IMR-90 (cell line): ENCODE measurements at regions not wholly inside any gene's neighbourhood (a gene's known extent, or its start where the extent isn't known, plus 50 kb on each side); places are given as distances from the start of the nearest gene placed in this dataset.

ENCODE experiments used
- ATAC-seq: fragments of 200-7000 bp; cut with Tn5 transposase; 2 replicates; pipeline ENCODE4 v1.9.1; 2020; ENCODE audit warnings: low read depth, mild to moderate bottlenecking, moderate library complexity
- BruUV-seq: library from RNA; stranded (reverse); fragments of 400-500 nt; replicated peaks from 2 replicates; lab custom pipeline; 2021; lab: Mats Ljungman, UMichigan
- CTCF ChIA-PET: fragments of 300-600 bp; formaldehyde crosslinking; extraction: SDS; loops from one replicate; lab custom pipeline; 2021; ENCODE audit warnings: antibody characterized with exemption; lab: Yijun Ruan, JAX
- POLR2A ChIA-PET: fragments of 300-600 bp; sonication (Branson Sonifier 250); formaldehyde crosslinking; loops from one replicate; lab custom pipeline; 2022; ENCODE audit warnings: antibody characterized with exemption; ENCODE audit not compliant: unreplicated experiment; lab: Charles Lee
- DNase-seq: peaks from one replicate; pipeline ENCODE4 v3.0.0; 2013
- H2AFZ ChIP-seq: replicated peaks from 2 replicates; pipeline ENCODE3; 2013; ENCODE audit warnings: low read length, mild to moderate bottlenecking; ENCODE audit not compliant: poor library complexity
- H2AK5ac ChIP-seq: 2 replicates; pipeline ENCODE4 v1.6.1; 2013; ENCODE audit warnings: low read depth, low read length, inconsistent platforms
- H2AK9ac ChIP-seq: replicated peaks from 2 replicates; pipeline ENCODE3; 2013; ENCODE audit warnings: mild to moderate bottlenecking, low read depth, low read length, moderate library complexity; ENCODE audit not compliant: poor library complexity
- H2BK120ac ChIP-seq: 2 replicates; pipeline ENCODE4 v1.6.1; 2013; ENCODE audit warnings: low read depth, low read length, inconsistent platforms
- H2BK15ac ChIP-seq: 3 replicates; pipeline ENCODE4 v1.6.1; 2013; ENCODE audit warnings: low read depth, low read length, inconsistent platforms
- H2BK20ac ChIP-seq: 2 replicates; pipeline ENCODE4 v1.6.1; 2013; ENCODE audit warnings: low read depth, mild to moderate bottlenecking, inconsistent platforms, low read length, moderate library complexity
- H2BK5ac ChIP-seq: 2 replicates; pipeline ENCODE4 v1.6.1; 2013; ENCODE audit warnings: mild to moderate bottlenecking, low read depth, low read length, inconsistent platforms; ENCODE audit not compliant: poor library complexity, severe bottlenecking
- H3K14ac ChIP-seq: replicated peaks from 2 replicates; pipeline ENCODE4 v1.6.1; 2013; ENCODE audit warnings: low read depth, low read length, inconsistent platforms
- H3K18ac ChIP-seq: 2 replicates; pipeline ENCODE4 v1.6.1; 2013; ENCODE audit warnings: low read depth, low read length, control low read depth
- H3K23ac ChIP-seq: 2 replicates; pipeline ENCODE4 v1.6.1; 2013; ENCODE audit warnings: low read depth, low read length, inconsistent platforms
- H3K27ac ChIP-seq: 2 replicates; pipeline ENCODE4 v1.5.1; 2013; ENCODE audit warnings: mild to moderate bottlenecking, control low read depth, low read length; ENCODE audit not compliant: insufficient read depth
- H3K27me3 ChIP-seq: 2 replicates; pipeline ENCODE4 v1.6.1; 2013; ENCODE audit warnings: low read length; ENCODE audit not compliant: control insufficient read depth, insufficient read depth
- H3K36me3 ChIP-seq: 2 replicates; pipeline ENCODE4 v1.6.1; 2013; ENCODE audit warnings: low read length, mixed read lengths; ENCODE audit not compliant: control insufficient read depth, insufficient read depth
- H3K4ac ChIP-seq: 2 replicates; pipeline ENCODE4 v1.6.1; 2013; ENCODE audit warnings: low read depth, low read length, inconsistent platforms
- H3K4me1 ChIP-seq: 2 replicates; pipeline ENCODE4 v1.6.1; 2013; ENCODE audit warnings: low read length, mixed read lengths; ENCODE audit not compliant: control insufficient read depth, insufficient read depth
- H3K4me2 ChIP-seq: 2 replicates; pipeline ENCODE4 v1.6.1; 2013; ENCODE audit warnings: low read depth, mild to moderate bottlenecking, control low read depth, low read length, moderate library complexity
- H3K4me3 ChIP-seq: 2 replicates; pipeline ENCODE4 v1.5.1; 2013; ENCODE audit warnings: low read depth, mild to moderate bottlenecking, control low read depth, low read length, moderate library complexity; ENCODE audit not compliant: insufficient read depth
- H3K56ac ChIP-seq: 2 replicates; pipeline ENCODE4 v1.6.1; 2013; ENCODE audit warnings: low read length, inconsistent platforms; ENCODE audit not compliant: insufficient read depth; ENCODE audit errors: extremely low read depth
- H3K79me1 ChIP-seq, 2 experiments: 2 replicates each; pipeline ENCODE4 v1.6.1; 2013; ENCODE audit warnings: low read length in 2 of 2, inconsistent platforms in 1 of 2, low read depth in 1 of 2
- H3K9ac ChIP-seq: 2 replicates; pipeline ENCODE4 v1.6.1; 2013; ENCODE audit warnings: low read depth, low read length, control low read depth
- H3K9me1 ChIP-seq: 2 replicates; pipeline ENCODE4 v1.6.1; 2013; ENCODE audit warnings: low read length, inconsistent platforms; ENCODE audit not compliant: insufficient read depth
- H3K9me3 ChIP-seq: 2 replicates; pipeline ENCODE4 v1.6.1; 2013; ENCODE audit warnings: low read length; ENCODE audit not compliant: control insufficient read depth, insufficient read depth
- H4K20me1 ChIP-seq: 2 replicates; pipeline ENCODE4 v1.6.1; 2013; ENCODE audit warnings: low read length, inconsistent platforms; ENCODE audit not compliant: insufficient read depth
- H4K5ac ChIP-seq: 2 replicates; pipeline ENCODE4 v1.6.1; 2013; ENCODE audit warnings: mild to moderate bottlenecking, low read depth, low read length, control low read depth
- H4K8ac ChIP-seq, 2 experiments: 2 replicates each; pipeline ENCODE4 v1.6.1; 2013; ENCODE audit warnings: low read depth in 2 of 2, low read length in 2 of 2, control low read depth in 1 of 2, inconsistent platforms in 1 of 2
- H4K91ac ChIP-seq: 2 replicates; pipeline ENCODE4 v1.6.1; 2013; ENCODE audit warnings: low read depth, low read length, inconsistent platforms; ENCODE audit not compliant: insufficient read depth
- BHLHE40 ChIP-seq: fragments of 150-350 bp; IDR thresholded peaks from 2 replicates; pipeline ENCODE4 v1.6.1; 2016; ENCODE audit warnings: mild to moderate bottlenecking, low read depth, low read length
- CEBPB ChIP-seq: IDR thresholded peaks from 2 replicates; pipeline ENCODE4 v1.6.1; 2012; ENCODE audit warnings: low read depth, low read length, improper control_type of control experiment
- CHD1 ChIP-seq: IDR thresholded peaks from 2 replicates; pipeline ENCODE4 v1.6.1; 2012; ENCODE audit warnings: low read depth, low read length, improper control_type of control experiment
- CTCF ChIP-seq: conservative IDR thresholded peaks from 2 replicates; pipeline ENCODE4 v1.5.1; 2012; ENCODE audit warnings: mild to moderate bottlenecking, low read depth, low read length, improper control_type of control experiment
- ELK1 ChIP-seq: fragments of 150-350 bp; IDR thresholded peaks from 2 replicates; pipeline ENCODE4 v1.6.1; 2016; ENCODE audit warnings: low read depth, mild to moderate bottlenecking, low read length, moderate library complexity, borderline replicate concordance
- FOS ChIP-seq: fragments of 150-350 bp; IDR thresholded peaks from 2 replicates; pipeline ENCODE4 v1.6.1; 2016; ENCODE audit warnings: low read depth, low read length
- MAFK ChIP-seq: IDR thresholded peaks from 2 replicates; pipeline ENCODE4 v1.6.1; 2012; ENCODE audit warnings: low read depth, low read length, improper control_type of control experiment
- MAZ ChIP-seq: IDR thresholded peaks from 2 replicates; pipeline ENCODE4 v1.6.1; 2012; ENCODE audit warnings: low read depth, mild to moderate bottlenecking, low read length, improper control_type of control experiment, moderate library complexity, borderline replicate concordance
- MXI1 ChIP-seq: IDR thresholded peaks from 2 replicates; pipeline ENCODE4 v1.6.1; 2012; ENCODE audit warnings: low read depth, mild to moderate bottlenecking, low read length, moderate library complexity, borderline replicate concordance
- NFE2L2 ChIP-seq: fragments of 150-350 bp; IDR thresholded peaks from 2 replicates; pipeline ENCODE4 v1.6.1; 2016; ENCODE audit warnings: low read depth, mild to moderate bottlenecking, low read length
- POLR2A ChIP-seq: IDR thresholded peaks from 2 replicates; pipeline ENCODE4 v1.6.1; 2012; ENCODE audit warnings: mild to moderate bottlenecking, low read depth, low read length
- RAD21 ChIP-seq: IDR thresholded peaks from 2 replicates; pipeline ENCODE4 v1.6.1; 2012; ENCODE audit warnings: low read length, improper control_type of control experiment
- RCOR1 ChIP-seq: IDR thresholded peaks from 2 replicates; pipeline ENCODE4 v1.6.1; 2012; ENCODE audit warnings: mild to moderate bottlenecking, low read length, improper control_type of control experiment; ENCODE audit not compliant: insufficient replicate concordance
- RFX5 ChIP-seq: IDR thresholded peaks from 2 replicates; pipeline ENCODE4 v1.8.0; 2012; ENCODE audit warnings: low read depth, mild to moderate bottlenecking, low read length, moderate library complexity
- SMC3 ChIP-seq: fragments of 150-350 bp; IDR thresholded peaks from 2 replicates; pipeline ENCODE4 v1.6.1; 2016; ENCODE audit warnings: low read depth, mild to moderate bottlenecking, antibody characterized with exemption, low read length, moderate library complexity
- USF2 ChIP-seq: fragments of 150-350 bp; IDR thresholded peaks from 2 replicates; pipeline ENCODE4 v1.6.1; 2017; ENCODE audit warnings: mild to moderate bottlenecking, antibody characterized with exemption, low read length, low read depth
- WGBS, 2 experiments: methylation state at CpG; one replicate each; pipeline versions ENCODE4 v1.1.5 to v1.1.7; 2013; ENCODE audit warnings: missing lambda C conversion rate in 2 of 2; ENCODE audit not compliant: insufficient read length in 1 of 2; ENCODE audit errors: extremely low coverage in 2 of 2; 5-methylcytosine and 5-hydroxymethylcytosine counted together
- dilution Hi-C: fragments of 300-500 bp; cut with HindIII; formaldehyde crosslinking; loops from one replicate; pipeline ENCODE4 v1.14.3; 2018; ENCODE audit warnings: low sequenced_read_pairs; ENCODE audit not compliant: unreplicated experiment
- in situ Hi-C: fragments of 300-500 bp; cut with MboI; formaldehyde crosslinking; loops from 3 replicates; pipeline ENCODE4 v1.14.3; 2019; ENCODE audit warnings: low sequenced_read_pairs, inconsistent platforms, mixed read lengths
- intact Hi-C: fragments of 100-400 bp; cut with micrococcal nuclease; formaldehyde crosslinking; loops from 2 replicates; pipeline ENCODE4 v1.10.0; 2022

- no peak overlapping the region for H2AK9ac ChIP-seq
- no peak overlapping the region for H3K9ac ChIP-seq
- H3K4me3 ChIP-seq, result no peak overlapping the region
- no peak overlapping the region for H3K23ac ChIP-seq
- ATAC-seq, result no peak
- no TSS peak for BruUV-seq
- H4K20me1 ChIP-seq, result no peaks in the 10 kb centered on the region
- no peak overlapping the region for H4K8ac ChIP-seq
- H3K9me1 ChIP-seq, result peaks cover 2% of the 10 kb centered on the region; the same call in 1 of the 2 replicates
- CTCF ChIA-PET, result no interaction called here
- H3K14ac ChIP-seq, result no peak overlapping the region
- H3K9me3 ChIP-seq, result peaks cover 9% of the 10 kb centered on the region
- no peak overlapping the region for H2BK120ac ChIP-seq
- POLR2A ChIA-PET, result no interaction called here
- H2BK15ac ChIP-seq, result no peak overlapping the region
- no peak overlapping the region for H3K27ac ChIP-seq
- in situ Hi-C loops, result no loop called here
- no peak overlapping the region for H2BK20ac ChIP-seq
- no peak overlapping the region for H4K5ac ChIP-seq
- no peak overlapping the region for H2AK5ac ChIP-seq
- H2BK5ac ChIP-seq, result no peak overlapping the region
- no peak for DNase-seq
- H3K79me1 ChIP-seq, result no peaks in the 10 kb centered on the region
- no peak overlapping the region for H3K18ac ChIP-seq
- dilution Hi-C loops, result no loop called here
- no peak overlapping the region for H3K4me2 ChIP-seq
- WGBS, 2 experiments, result no CpG with 5 or more reads among the region's 3 CpGs
- no peak for TF ChIP-seq POLR2A
- TF ChIP-seq BHLHE40, result no peak
- TF ChIP-seq CEBPB, result no peak
- TF ChIP-seq NFE2L2, result no peak
- TF ChIP-seq RCOR1, result no peak
- no peak for TF ChIP-seq MXI1
- no peak for TF ChIP-seq SMC3
- TF ChIP-seq USF2, result no peak
- TF ChIP-seq CHD1, result no peak
- no peak for TF ChIP-seq RAD21
- TF ChIP-seq ELK1, result no peak
- no peak for TF ChIP-seq MAFK
- no peak for TF ChIP-seq RFX5
- TF ChIP-seq MAZ, result no peak
- no peak for TF ChIP-seq CTCF
- no peak for TF ChIP-seq FOS
- peaks cover 4% of the 10 kb centered on the region for H3K4me1 ChIP-seq
- H4K91ac ChIP-seq, result no peak overlapping the region
- intact Hi-C loops, result no loop called here
- H2AFZ ChIP-seq, result no peak overlapping the region
- H3K27me3 ChIP-seq, result no peaks in the 10 kb centered on the region
- H3K56ac ChIP-seq, result no peak overlapping the region
- no peaks in the 10 kb centered on the region for H3K36me3 ChIP-seq
- no peak overlapping the region for H3K4ac ChIP-seq
These were observed 285.8 kb downstream of the ZNF608 start for GRCh38 chr5:124460642-124461041.
